ENCODE measurements at regions not wholly inside any gene's neighbourhood (a gene's known extent, or its start where the extent isn't known, plus 50 kb on each side); places are given as distances from the start of the nearest gene placed in this dataset.

GRCh38 chr20:22429175-22430153, 154.9 kb downstream of the FOXA2 start:
- no peaks in the 10 kb centered on the region for H3K9me3 Mint-ChIP-seq (ENCODE audit: unreplicated experiment)
- no peak overlapping the region for H3K27ac Mint-ChIP-seq (ENCODE audit: unreplicated experiment)
- DNase-seq (ENCODE audit: low spot score): no peak
- peaks cover 2% of the 10 kb centered on the region for H3K27me3 Mint-ChIP-seq (ENCODE audit: unreplicated experiment)
- no peaks in the 10 kb centered on the region for H3K36me3 Mint-ChIP-seq (ENCODE audit: low read depth, unreplicated experiment)
- H3K4me3 Mint-ChIP-seq (ENCODE audit: unreplicated experiment): no peak overlapping the region
- no peaks in the 10 kb centered on the region for H3K4me1 Mint-ChIP-seq (ENCODE audit: unreplicated experiment)
- TF ChIP-seq CTCF (IDR thresholded peaks at IDR 0.05; ENCODE audit: unreplicated experiment): no peak

- no peak for DNase-seq (ENCODE audit: low spot score)
- H3K4me1 Mint-ChIP-seq (ENCODE audit: unreplicated experiment): peaks cover 9% of the 10 kb centered on the region
- no peaks in the 10 kb centered on the region for H3K36me3 Mint-ChIP-seq (ENCODE audit: low read depth, unreplicated experiment)
- no peak overlapping the region for H3K4me3 Mint-ChIP-seq (ENCODE audit: unreplicated experiment)
- H3K27ac Mint-ChIP-seq (ENCODE audit: unreplicated experiment): no peak overlapping the region
- H3K27me3 Mint-ChIP-seq (ENCODE audit: unreplicated experiment): peaks cover 2% of the 10 kb centered on the region
- H3K9me3 Mint-ChIP-seq (ENCODE audit: unreplicated experiment): no peaks in the 10 kb centered on the region
- TF ChIP-seq CTCF (IDR thresholded peaks at IDR 0.05; ENCODE audit: unreplicated experiment): no peak
Measured at GRCh38 chr20:22428051-22428450, 156.3 kb downstream of the FOXA2 start.

GRCh38 chr20:22426772-22427171, 157.6 kb downstream of the FOXA2 start:
- Mint-ChIP-seq H3K4me3 (ENCODE audit: unreplicated experiment) (no peak overlapping the region), H3K27me3 (ENCODE audit: unreplicated experiment) (peaks cover 2% of the 10 kb centered on the region), H3K9me3 (ENCODE audit: unreplicated experiment) (no peaks in the 10 kb centered on the region), H3K27ac (ENCODE audit: unreplicated experiment) (no peak overlapping the region), H3K4me1 (ENCODE audit: unreplicated experiment) (peaks cover 9% of the 10 kb centered on the region), H3K36me3 (ENCODE audit: low read depth, unreplicated experiment) (no peaks in the 10 kb centered on the region)
- TF ChIP-seq CTCF (IDR thresholded peaks at IDR 0.05; ENCODE audit: unreplicated experiment): no peak
- DNase-seq (ENCODE audit: low spot score): no peak

GRCh38 chr20:22425344-22426295, 158.8 kb downstream of the FOXA2 start:
- DNase-seq (ENCODE audit: low spot score): no peak
- Mint-ChIP-seq H3K27ac (ENCODE audit: unreplicated experiment) (no peak overlapping the region), H3K4me3 (ENCODE audit: unreplicated experiment) (no peak overlapping the region), H3K36me3 (ENCODE audit: low read depth, unreplicated experiment) (no peaks in the 10 kb centered on the region), H3K4me1 (ENCODE audit: unreplicated experiment) (peaks cover 9% of the 10 kb centered on the region), H3K27me3 (ENCODE audit: unreplicated experiment) (peaks cover 3% of the 10 kb centered on the region), H3K9me3 (ENCODE audit: unreplicated experiment) (no peaks in the 10 kb centered on the region)
- no peak for TF ChIP-seq CTCF (IDR thresholded peaks at IDR 0.05; ENCODE audit: unreplicated experiment)
